ENCODE measurements at regions not wholly inside any gene's neighbourhood (a gene's known extent, or its start where the extent isn't known, plus 50 kb on each side); places are given as distances from the start of the nearest gene placed in this dataset.

- TF ChIP-seq, protein P1, sequence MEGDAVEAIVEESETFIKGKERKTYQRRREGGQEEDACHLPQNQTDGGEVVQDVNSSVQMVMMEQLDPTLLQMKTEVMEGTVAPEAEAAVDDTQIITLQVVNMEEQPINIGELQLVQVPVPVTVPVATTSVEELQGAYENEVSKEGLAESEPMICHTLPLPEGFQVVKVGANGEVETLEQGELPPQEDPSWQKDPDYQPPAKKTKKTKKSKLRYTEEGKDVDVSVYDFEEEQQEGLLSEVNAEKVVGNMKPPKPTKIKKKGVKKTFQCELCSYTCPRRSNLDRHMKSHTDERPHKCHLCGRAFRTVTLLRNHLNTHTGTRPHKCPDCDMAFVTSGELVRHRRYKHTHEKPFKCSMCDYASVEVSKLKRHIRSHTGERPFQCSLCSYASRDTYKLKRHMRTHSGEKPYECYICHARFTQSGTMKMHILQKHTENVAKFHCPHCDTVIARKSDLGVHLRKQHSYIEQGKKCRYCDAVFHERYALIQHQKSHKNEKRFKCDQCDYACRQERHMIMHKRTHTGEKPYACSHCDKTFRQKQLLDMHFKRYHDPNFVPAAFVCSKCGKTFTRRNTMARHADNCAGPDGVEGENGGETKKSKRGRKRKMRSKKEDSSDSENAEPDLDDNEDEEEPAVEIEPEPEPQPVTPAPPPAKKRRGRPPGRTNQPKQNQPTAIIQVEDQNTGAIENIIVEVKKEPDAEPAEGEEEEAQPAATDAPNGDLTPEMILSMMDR (IDR thresholded peaks at IDR 0.05; ENCODE audit: insufficient read depth, low read depth, low read length, missing control alignments): no peak
- no peak for DNase-seq (ENCODE audit: low read depth)
- H3K4me3 ChIP-seq (ENCODE audit: low read length): no peak overlapping the region
These were observed 155.3 kb downstream of the SPCS3 start for GRCh38 chr4:176475067-176475466.

- no peak for DNase-seq (ENCODE audit: low read depth)
- H3K4me3 ChIP-seq (ENCODE audit: low read length): no peak overlapping the region
- TF ChIP-seq, protein P1 (IDR thresholded peaks at IDR 0.05; ENCODE audit: insufficient read depth, low read depth, low read length, missing control alignments): no peak
These were observed 158.3 kb downstream of the SPCS3 start for GRCh38 chr4:176478076-176478475.

DNA sequence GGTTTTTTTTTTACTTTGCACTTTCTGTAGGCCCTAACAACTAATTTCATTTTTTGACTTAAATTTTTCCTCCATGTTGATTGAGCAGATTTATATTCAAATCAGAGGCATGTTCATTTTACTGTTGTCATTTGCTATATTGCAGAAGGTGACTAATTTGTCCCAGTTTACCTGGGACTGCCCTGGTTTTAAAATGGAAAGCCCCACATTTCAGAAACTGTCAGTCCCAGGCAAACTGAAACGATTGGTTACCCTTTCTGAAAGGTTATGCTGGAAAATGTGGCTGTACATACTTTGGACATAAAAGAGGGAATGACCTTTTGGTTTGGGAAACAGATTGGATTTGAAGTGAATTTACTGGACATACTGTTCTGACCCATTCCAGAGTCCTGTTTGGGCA is 160.0 kb downstream of the SPCS3 start:
- TF ChIP-seq, protein P1 (IDR thresholded peaks at IDR 0.05; ENCODE audit: insufficient read depth, low read depth, low read length, missing control alignments): no peak
- no peak overlapping the region for H3K4me3 ChIP-seq (ENCODE audit: low read length)
- DNase-seq (ENCODE audit: low read depth): no peak

DNA sequence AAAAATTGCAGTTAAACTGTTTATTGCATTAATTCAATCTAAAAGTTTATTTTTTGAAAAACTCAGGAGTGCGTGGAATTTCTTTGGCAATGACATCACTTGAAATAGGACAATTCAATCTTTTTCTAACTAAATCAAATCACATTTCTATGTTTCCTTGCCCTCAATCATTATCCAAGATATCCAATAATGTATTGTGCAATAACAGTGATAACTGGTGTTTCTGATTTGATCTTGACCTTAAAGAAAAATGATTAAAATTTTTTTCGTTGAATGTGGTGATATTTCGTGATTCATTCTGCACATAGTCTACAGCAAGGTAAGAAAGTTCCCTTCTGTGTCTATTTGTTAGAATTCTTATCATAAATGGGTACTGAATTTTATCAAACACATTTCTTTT is 163.2 kb downstream of the SPCS3 start:
- DNase-seq (ENCODE audit: low read depth): no peak
- H3K4me3 ChIP-seq (ENCODE audit: low read length): no peak overlapping the region
- TF ChIP-seq, protein P1 (IDR thresholded peaks at IDR 0.05; ENCODE audit: insufficient read depth, low read depth, low read length, missing control alignments): no peak

DNA sequence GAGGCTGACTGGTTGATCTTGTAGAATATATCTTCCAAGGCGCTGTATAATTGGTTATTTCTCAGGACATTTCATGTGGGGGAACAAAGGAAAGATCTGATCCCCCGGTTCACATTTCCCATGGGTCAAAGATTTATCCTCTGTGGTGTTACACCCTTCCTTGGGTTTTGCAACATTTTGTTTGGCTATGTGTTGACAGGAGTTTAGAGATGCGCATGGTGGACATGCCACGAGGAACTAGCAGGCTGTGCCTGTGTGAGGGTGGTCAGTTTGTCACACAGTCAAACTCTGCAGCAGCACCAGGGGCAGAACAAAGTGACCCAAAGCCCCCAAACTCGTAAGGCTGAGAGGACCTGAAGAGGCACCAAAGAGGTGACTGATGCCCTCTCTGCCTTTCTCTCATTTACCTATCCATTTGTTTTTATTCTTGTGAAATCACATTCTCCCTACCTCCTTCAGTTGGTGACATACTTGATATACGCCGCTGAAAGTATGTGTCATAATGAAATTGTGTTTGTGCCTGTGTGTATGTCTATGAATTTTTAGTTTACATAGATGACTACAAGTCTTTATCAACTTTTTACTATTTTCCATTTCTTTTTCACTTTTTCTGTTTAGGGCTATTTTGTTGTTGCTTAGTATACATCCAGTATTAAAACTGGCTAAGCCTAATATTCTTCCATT is 164.7 kb downstream of the SPCS3 start:
- H3K4me3 ChIP-seq (ENCODE audit: low read length): no peak overlapping the region
- TF ChIP-seq, protein P1 (IDR thresholded peaks at IDR 0.05; ENCODE audit: insufficient read depth, low read depth, low read length, missing control alignments): no peak
- no peak for DNase-seq (ENCODE audit: low read depth)

GRCh38 chr4:176489001-176489400 is 169.2 kb downstream of the SPCS3 start:
- TF ChIP-seq, protein P1 (IDR thresholded peaks at IDR 0.05; ENCODE audit: insufficient read depth, low read depth, low read length, missing control alignments): no peak
- peak; percentile 51 for DNase-seq (ENCODE audit: low read depth)
- no peak overlapping the region for H3K4me3 ChIP-seq (ENCODE audit: low read length)

All from epithelial cell of esophagus (primary cell).